Tibial nerve (tissue), 4 donors: ENCODE measurements at regions not wholly inside any gene's neighbourhood (a gene's known extent, or its start where the extent isn't known, plus 50 kb on each side); places are given as distances from the start of the nearest gene placed in this dataset.

ENCODE experiments used
- DNase-seq, 2 donors: peaks; one replicate each; pipeline ENCODE4 v3.0.0-alpha.2; 2019; ENCODE audit warnings: low spot score in 2 of 2
- H3K27ac ChIP-seq, 4 donors: fragments of 200-600 bp; sonication (generic) in 3 of 4; one replicate each; pipeline ENCODE4 v1.5.1; 2017 to 2019; ENCODE audit warnings: mild to moderate bottlenecking in 1 of 4
- H3K27me3 ChIP-seq, 2 donors: fragments of 200-600 bp; sonication (generic) in 1 of 2; one replicate each; pipeline versions ENCODE4 v1.5.1 to v1.6.0; 2017 to 2019
- H3K36me3 ChIP-seq, 3 donors: fragments of 200-600 bp; sonication (generic); one replicate each; pipeline ENCODE4 v1.5.1; 2018 to 2019
- H3K4me1 ChIP-seq, 4 donors: fragments of 200-600 bp; sonication (generic) in 3 of 4; one replicate each; pipeline ENCODE4 v1.5.1; 2017 to 2019
- H3K4me3 ChIP-seq, 4 donors: fragments of 200-600 bp; sonication (generic) in 3 of 4; one replicate each; pipeline ENCODE4 v1.5.1; 2017 to 2019; ENCODE audit warnings: mild to moderate bottlenecking in 1 of 4, moderate library complexity in 1 of 4
- H3K9me3 ChIP-seq, 4 donors: fragments of 200-600 bp; sonication (generic) in 3 of 4; one replicate each; pipeline ENCODE4 v1.5.1; 2017 to 2019
- CTCF ChIP-seq, 5 experiments: fragments of 200-600 bp in 3 of 5; fragments of 450-650 bp in 2 of 5; sonication (generic) in 3 of 5; IDR thresholded peaks; one replicate each; pipeline ENCODE4 v1.5.1; 2016 to 2019; ENCODE audit warnings: antibody characterized with exemption in 5 of 5, mild to moderate bottlenecking in 3 of 5, moderate library complexity in 2 of 5
- EP300 ChIP-seq, 2 donors: sonication (generic); formaldehyde crosslinking; IDR thresholded peaks; one replicate each; pipeline ENCODE4 v1.6.1; 2017; ENCODE audit warnings: antibody characterized with exemption in 2 of 2, mild to moderate bottlenecking in 1 of 2
- POLR2A ChIP-seq, 2 donors: fragments of 450-650 bp; IDR thresholded peaks; one replicate each; pipeline ENCODE4 v1.6.1; 2017; ENCODE audit warnings: antibody characterized with exemption in 2 of 2, mild to moderate bottlenecking in 2 of 2, moderate library complexity in 2 of 2
- WGBS, 2 donors: methylation state at CpG; one replicate each; pipeline ENCODE4 v1.1.5; 2018; 5-methylcytosine and 5-hydroxymethylcytosine counted together

GRCh38 chr22:19640306-19640705, 74.0 kb upstream of the SEPTIN5 start:
- H3K9me3 ChIP-seq, result no peaks in the 10 kb centered on the region
- no peak overlapping the region for H3K27ac ChIP-seq
- H3K27me3 ChIP-seq, result peaks cover 0 to 16% of the 10 kb centered on the region in 2 donors
- no peak overlapping the region for H3K4me3 ChIP-seq
- DNase-seq, result no peak
- no peak for TF ChIP-seq EP300 (IDR thresholded peaks at IDR 0.05)
- TF ChIP-seq CTCF (IDR thresholded peaks at IDR 0.05), result no peak
- TF ChIP-seq POLR2A (IDR thresholded peaks at IDR 0.05), result no peak
- 68 to 69% methylated on average over 4 of the region's 4 CpGs for WGBS, 2 donors
- H3K4me1 ChIP-seq, result no peaks in the 10 kb centered on the region
- H3K36me3 ChIP-seq, result no peaks in the 10 kb centered on the region

GRCh38 chr22:19641254-19641982, 72.9 kb upstream of the SEPTIN5 start:
- Histone ChIP-seq H3K27ac (no peak overlapping the region), H3K27me3 (peaks cover 0 to 24% of the 10 kb centered on the region in 2 donors), H3K4me1 (no peaks in the 10 kb centered on the region), H3K36me3 (no peaks in the 10 kb centered on the region), H3K9me3 (peaks cover 0 to 8% (median 0%) of the 10 kb centered on the region in 4 donors), H3K4me3 (no peak overlapping the region)
- no peak for DNase-seq
- 40 to 46% methylated on average over 12 to 20 of the region's 25 CpGs for WGBS, 2 donors
- TF ChIP-seq EP300 (IDR thresholded peaks at IDR 0.05) (no peak), CTCF (IDR thresholded peaks at IDR 0.05) (no peak), POLR2A (IDR thresholded peaks at IDR 0.05) (no peak)

GRCh38 chr22:19641983-19642451, 72.3 kb upstream of the SEPTIN5 start:
- no peak overlapping the region for H3K27ac ChIP-seq
- 77 to 82% methylated on average over 15 to 18 of the region's 18 CpGs for WGBS, 2 donors
- H3K9me3 ChIP-seq, result peaks cover 0 to 14% (median 0%) of the 10 kb centered on the region in 4 donors
- no peak overlapping the region for H3K4me3 ChIP-seq
- no peak for TF ChIP-seq POLR2A (IDR thresholded peaks at IDR 0.05)
- TF ChIP-seq EP300 (IDR thresholded peaks at IDR 0.05), result no peak
- no peak for TF ChIP-seq CTCF (IDR thresholded peaks at IDR 0.05)
- no peak for DNase-seq
- peaks cover 0 to 24% of the 10 kb centered on the region in 2 donors for H3K27me3 ChIP-seq
- H3K36me3 ChIP-seq, result no peaks in the 10 kb centered on the region
- H3K4me1 ChIP-seq, result no peaks in the 10 kb centered on the region

GRCh38 chr22:19643448-19644313, 70.6 kb upstream of the SEPTIN5 start:
- TF ChIP-seq POLR2A (IDR thresholded peaks at IDR 0.05) (no peak), CTCF (IDR thresholded peaks at IDR 0.05) (no peak), EP300 (IDR thresholded peaks at IDR 0.05) (no peak)
- Histone ChIP-seq H3K36me3 (no peaks in the 10 kb centered on the region), H3K27ac (no peak overlapping the region), H3K27me3 (peaks cover 0 to 24% of the 10 kb centered on the region in 2 donors), H3K9me3 (peaks cover 0 to 31% (median 4%) of the 10 kb centered on the region in 4 donors), H3K4me1 (no peaks in the 10 kb centered on the region), H3K4me3 (no peak overlapping the region)
- WGBS, 2 donors, result 66 to 68% methylated on average over 13 of the region's 13 CpGs
- no peak for DNase-seq
